LNCaP clone FGC (cell line): ENCODE measurements at regions not wholly inside any gene's neighbourhood (a gene's known extent, or its start where the extent isn't known, plus 50 kb on each side); places are given as distances from the start of the nearest gene placed in this dataset.

Experiments used
- DNase-seq: peaks from one replicate; pipeline ENCODE4 v3.0.0-alpha.2; 2011; ENCODE audit warnings: low read depth
- H3K4me3 ChIP-seq: 2 replicates; pipeline ENCODE4 v1.5.1; 2011; ENCODE audit warnings: mild to moderate bottlenecking, low read depth, low read length, control low read depth
- TF ChIP-seq, protein P1 (sequence below): IDR thresholded peaks from 2 replicates; pipeline ENCODE4 v1.5.1; 2012; ENCODE audit warnings: mild to moderate bottlenecking; ENCODE audit not compliant: control insufficient read depth, insufficient read depth; ENCODE audit errors: extremely low read depth

DNA sequence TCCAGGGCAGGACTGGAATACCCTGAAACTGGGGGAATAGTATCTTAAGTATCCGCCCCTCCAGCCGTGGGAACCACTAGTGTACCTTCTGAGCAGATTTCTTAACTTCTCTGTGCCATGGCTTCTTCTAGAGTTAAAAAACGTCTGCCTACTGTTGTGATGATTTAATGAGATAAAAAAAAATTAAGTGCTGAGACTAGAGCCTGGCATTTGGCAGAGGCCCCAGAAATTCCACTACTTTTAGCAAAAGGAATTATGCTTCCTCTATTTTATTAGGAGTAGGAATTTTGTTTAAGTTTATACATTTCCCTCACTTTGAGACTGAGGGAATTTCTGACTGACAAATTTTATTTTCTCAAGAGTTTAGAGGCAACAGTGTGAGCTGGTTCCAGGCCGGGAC is 371.2 kb upstream of the B3GAT1 start:
- TF ChIP-seq, protein P1, sequence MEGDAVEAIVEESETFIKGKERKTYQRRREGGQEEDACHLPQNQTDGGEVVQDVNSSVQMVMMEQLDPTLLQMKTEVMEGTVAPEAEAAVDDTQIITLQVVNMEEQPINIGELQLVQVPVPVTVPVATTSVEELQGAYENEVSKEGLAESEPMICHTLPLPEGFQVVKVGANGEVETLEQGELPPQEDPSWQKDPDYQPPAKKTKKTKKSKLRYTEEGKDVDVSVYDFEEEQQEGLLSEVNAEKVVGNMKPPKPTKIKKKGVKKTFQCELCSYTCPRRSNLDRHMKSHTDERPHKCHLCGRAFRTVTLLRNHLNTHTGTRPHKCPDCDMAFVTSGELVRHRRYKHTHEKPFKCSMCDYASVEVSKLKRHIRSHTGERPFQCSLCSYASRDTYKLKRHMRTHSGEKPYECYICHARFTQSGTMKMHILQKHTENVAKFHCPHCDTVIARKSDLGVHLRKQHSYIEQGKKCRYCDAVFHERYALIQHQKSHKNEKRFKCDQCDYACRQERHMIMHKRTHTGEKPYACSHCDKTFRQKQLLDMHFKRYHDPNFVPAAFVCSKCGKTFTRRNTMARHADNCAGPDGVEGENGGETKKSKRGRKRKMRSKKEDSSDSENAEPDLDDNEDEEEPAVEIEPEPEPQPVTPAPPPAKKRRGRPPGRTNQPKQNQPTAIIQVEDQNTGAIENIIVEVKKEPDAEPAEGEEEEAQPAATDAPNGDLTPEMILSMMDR, result no peak
- DNase-seq, result no peak
- no peak overlapping the region for H3K4me3 ChIP-seq

DNA sequence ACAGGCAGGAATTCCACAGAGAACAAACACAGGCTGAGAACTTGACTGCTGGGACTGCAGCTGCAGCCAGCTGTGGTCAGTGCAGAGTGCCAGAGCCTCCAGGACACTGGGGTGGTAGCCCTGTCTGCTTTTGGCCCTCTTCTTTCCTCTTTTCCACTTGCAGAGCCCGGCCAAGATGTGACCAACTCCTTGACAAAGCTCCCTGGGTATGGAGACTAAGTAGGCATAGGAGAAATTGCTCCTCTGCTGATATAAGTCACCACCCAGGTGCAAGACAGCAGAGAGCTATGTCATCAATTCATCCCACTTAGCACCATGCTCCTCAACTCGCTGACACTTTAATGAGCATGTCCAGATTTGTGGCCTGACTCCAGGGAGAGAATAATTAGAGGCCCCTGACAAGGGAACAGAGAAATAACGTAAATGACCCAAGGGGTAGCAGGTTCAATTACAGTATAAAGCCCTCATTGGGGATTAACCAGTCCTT is 369.4 kb upstream of the B3GAT1 start:
- TF ChIP-seq, protein P1, result no peak
- H3K4me3 ChIP-seq, result no peak overlapping the region
- no peak for DNase-seq

DNA sequence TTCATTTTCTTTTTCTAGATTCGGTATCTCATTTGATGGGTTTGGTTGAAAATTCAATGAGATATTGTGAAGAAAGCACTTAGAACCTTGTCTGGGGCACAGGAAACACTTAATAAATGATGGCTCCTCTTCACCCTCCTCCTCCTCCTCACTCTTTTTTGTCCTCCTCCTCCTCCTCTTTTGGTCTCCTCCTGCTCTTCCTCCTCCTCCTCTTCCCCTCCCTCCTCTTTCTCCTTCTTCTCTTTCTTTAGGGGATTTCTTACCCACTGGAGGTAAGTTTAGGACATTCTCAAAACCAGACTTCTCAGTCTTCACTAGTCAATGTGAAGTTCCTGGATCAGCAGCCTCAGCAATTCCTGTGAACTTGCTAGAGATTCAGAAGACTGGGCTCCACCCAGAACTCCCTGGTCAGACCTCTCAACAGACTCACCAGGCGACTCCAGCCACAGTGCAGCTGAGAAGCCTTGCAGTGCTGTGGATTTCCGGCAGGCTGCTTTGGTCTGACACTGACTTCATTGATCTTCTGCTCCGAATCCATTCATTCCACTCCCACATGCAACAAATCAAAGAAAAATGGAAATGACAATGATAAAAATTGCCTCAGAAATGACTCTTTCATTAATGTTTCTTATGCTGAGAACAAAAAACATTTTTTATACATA is 368.6 kb upstream of the B3GAT1 start:
- no peak overlapping the region for H3K4me3 ChIP-seq
- DNase-seq, result no peak
- TF ChIP-seq, protein P1, result no peak

DNA sequence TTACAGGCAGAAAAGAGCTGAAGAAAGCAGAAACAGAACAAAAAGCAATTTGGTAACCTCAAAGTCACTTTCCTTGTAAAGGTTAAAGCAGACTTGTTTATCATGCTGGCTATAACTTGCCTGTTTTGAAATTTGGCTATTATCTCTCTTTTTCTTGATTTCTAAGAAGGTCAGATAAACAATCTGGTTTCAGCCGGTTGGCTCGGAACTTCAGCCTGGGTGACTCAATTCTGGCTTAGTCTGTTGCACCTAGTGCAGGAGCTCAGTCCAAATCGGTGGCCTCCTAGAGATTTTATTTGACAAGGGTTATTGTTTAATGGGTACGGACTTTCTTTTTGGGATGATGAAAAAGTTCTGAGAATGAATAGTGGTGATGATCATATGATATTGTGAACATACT is 367.1 kb upstream of the B3GAT1 start:
- no peak overlapping the region for H3K4me3 ChIP-seq
- no peak for DNase-seq
- TF ChIP-seq, protein P1, result no peak

DNA sequence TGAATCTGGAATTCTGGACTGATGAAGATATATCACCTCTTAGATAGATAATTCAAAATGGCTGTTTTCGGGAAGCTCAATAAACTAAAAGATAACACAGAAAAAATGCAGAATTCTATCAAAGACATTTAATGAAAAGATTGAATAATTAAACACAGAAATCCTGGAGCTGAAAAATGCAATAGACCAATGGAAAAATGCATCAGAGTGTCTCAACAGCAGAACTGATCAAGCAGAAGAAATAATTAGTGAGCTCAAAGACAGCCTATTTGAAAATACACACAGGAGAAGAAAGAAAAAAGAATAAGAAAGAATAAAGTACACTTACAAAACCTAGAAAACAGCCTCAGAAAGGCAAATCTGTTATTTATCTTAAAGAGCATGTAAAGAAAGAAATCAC is 356.4 kb upstream of the B3GAT1 start:
- TF ChIP-seq, protein P1, result no peak
- DNase-seq, result no peak

DNA sequence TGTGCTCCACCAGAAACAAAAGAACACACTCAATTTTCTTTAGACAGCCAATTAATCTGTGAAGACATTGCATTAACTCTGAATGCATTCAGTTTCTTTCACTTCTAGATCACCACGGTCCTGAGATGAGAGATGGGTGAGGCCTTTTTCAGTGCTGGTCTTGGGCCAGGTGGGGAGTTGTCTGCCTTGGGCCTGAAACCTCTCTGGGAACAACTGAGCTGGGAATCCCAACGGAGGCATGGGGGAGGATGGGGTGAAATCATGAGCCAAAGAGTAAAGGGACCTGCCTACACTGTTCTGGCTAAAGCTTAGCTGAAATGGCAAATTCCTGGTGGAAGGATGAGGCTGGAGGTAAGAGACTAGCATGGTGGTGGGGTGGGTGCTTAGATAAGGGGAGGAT is 353.5 kb upstream of the B3GAT1 start:
- H3K4me3 ChIP-seq, result no peak overlapping the region
- DNase-seq, result no peak
- TF ChIP-seq, protein P1, result no peak

More for the DNA sequence above, 356.4 kb upstream of the B3GAT1 start:
- no peak overlapping the region for H3K4me3 ChIP-seq

DNA sequence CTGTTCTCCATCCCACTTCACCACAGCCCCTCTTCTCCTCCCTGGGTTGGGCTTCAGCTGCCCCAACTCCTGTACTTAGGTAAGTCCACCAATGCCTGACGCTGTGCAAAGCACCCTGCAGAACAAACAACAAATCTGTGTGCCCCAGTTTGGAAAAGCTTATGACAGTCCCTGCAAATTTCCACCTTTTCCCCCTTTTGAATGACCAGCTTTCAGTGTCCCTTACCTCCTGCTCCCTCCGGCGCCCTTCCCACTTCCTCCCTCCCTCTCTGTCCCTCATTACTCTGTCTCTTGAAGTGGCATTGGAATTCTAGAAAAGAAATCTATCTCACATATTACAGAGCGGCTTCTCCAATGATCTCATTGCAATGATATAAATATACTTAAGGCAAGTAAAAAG is 352.9 kb upstream of the B3GAT1 start:
- TF ChIP-seq, protein P1, result no peak
- DNase-seq, result no peak
- no peak overlapping the region for H3K4me3 ChIP-seq
